ENCODE measurements at regions not wholly inside any gene's neighbourhood (a gene's known extent, or its start where the extent isn't known, plus 50 kb on each side); places are given as distances from the start of the nearest gene placed in this dataset.

DNA sequence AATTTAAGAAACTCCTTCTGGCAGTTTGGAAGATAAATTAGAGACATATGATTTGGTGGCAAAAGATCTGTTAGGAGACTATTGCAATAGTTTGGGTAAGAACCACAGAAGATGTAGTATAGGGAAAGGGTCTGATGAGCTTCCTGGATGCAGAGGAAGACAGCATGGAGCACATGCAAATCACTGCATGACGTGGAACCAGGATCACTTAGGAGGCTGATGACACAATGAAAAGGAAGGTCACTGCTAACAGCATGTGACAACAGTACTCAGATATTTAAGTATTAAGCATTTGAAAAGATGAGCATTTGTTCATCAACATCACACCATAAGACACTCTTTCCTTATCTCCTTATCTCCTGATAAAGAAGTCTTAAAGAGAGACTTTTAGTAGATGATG, 167.8 kb upstream of the LDB2 start:
- Histone ChIP-seq H3K4me3 (ENCODE audit: low read length) (no peak overlapping the region), H3K36me3 (ENCODE audit: insufficient read depth, low read length) (no peaks in the 10 kb centered on the region), H3K9me3 (ENCODE audit: control insufficient read depth in 1 of 2, insufficient read depth in 1 of 2, low read length in 2 of 2) (no peaks in the 10 kb centered on the region), H3K4me1 (ENCODE audit: insufficient read depth, low read length) (no peaks in the 10 kb centered on the region), H3K27ac (ENCODE audit: low read depth in 1 of 2, low read length in 2 of 2) (no peak overlapping the region), H3K27me3 (ENCODE audit: control insufficient read depth in 1 of 2, insufficient read depth in 2 of 2, low read length in 2 of 2) (no peaks in the 10 kb centered on the region)
- DNase-seq (no peak), ATAC-seq (ENCODE audit: poor library complexity) (no peak)
- no peaks in the 10 kb centered on the region for H3K36me3 Mint-ChIP-seq (ENCODE audit: low read depth)
- TF ChIP-seq, protein P1, sequence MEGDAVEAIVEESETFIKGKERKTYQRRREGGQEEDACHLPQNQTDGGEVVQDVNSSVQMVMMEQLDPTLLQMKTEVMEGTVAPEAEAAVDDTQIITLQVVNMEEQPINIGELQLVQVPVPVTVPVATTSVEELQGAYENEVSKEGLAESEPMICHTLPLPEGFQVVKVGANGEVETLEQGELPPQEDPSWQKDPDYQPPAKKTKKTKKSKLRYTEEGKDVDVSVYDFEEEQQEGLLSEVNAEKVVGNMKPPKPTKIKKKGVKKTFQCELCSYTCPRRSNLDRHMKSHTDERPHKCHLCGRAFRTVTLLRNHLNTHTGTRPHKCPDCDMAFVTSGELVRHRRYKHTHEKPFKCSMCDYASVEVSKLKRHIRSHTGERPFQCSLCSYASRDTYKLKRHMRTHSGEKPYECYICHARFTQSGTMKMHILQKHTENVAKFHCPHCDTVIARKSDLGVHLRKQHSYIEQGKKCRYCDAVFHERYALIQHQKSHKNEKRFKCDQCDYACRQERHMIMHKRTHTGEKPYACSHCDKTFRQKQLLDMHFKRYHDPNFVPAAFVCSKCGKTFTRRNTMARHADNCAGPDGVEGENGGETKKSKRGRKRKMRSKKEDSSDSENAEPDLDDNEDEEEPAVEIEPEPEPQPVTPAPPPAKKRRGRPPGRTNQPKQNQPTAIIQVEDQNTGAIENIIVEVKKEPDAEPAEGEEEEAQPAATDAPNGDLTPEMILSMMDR (IDR thresholded peaks at IDR 0.05), result no peak
- H3K4me1 Mint-ChIP-seq (ENCODE audit: low read depth), result no peaks in the 10 kb centered on the region
- H3K27ac Mint-ChIP-seq, result no peak overlapping the region
- ChIA-PET POLR2A (no interaction called here), CTCF (no interaction called here)
- no peaks in the 10 kb centered on the region for H3K9me3 Mint-ChIP-seq
- no peak overlapping the region for H3K4me3 Mint-ChIP-seq
- H3K27me3 Mint-ChIP-seq, result no peaks in the 10 kb centered on the region
- intact Hi-C loops (cut with DNase I, micrococcal nuclease), result no loop called here

DNA sequence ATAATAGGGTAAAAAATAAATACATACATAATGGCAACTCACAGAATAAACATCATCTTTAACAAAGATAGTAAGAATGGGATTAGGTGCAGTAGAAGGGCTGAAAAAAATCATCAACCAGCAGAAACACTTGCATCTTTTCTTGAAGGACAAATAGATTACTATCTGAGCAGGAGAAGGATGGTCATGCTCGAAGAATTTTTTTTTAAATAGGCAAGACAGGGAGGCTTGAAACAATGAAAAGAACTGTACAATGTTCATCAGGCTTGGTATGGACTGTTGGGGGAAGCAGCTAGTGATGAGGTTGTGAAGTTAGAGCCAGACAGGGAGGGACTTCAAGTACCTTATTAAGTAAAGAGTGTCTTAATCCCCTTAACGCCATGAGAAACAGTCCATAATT, 167.4 kb upstream of the LDB2 start:
- Histone ChIP-seq H3K4me3 (ENCODE audit: low read length) (no peak overlapping the region), H3K9me3 (ENCODE audit: control insufficient read depth in 1 of 2, insufficient read depth in 1 of 2, low read length in 2 of 2) (no peaks in the 10 kb centered on the region), H3K27me3 (ENCODE audit: control insufficient read depth in 1 of 2, insufficient read depth in 2 of 2, low read length in 2 of 2) (no peaks in the 10 kb centered on the region), H3K27ac (ENCODE audit: low read depth in 1 of 2, low read length in 2 of 2) (no peak overlapping the region), H3K4me1 (ENCODE audit: insufficient read depth, low read length) (no peaks in the 10 kb centered on the region), H3K36me3 (ENCODE audit: insufficient read depth, low read length) (no peaks in the 10 kb centered on the region)
- intact Hi-C loops (cut with DNase I, micrococcal nuclease), result no loop called here
- ATAC-seq (ENCODE audit: poor library complexity), result no peak
- Mint-ChIP-seq H3K36me3 (ENCODE audit: low read depth) (no peaks in the 10 kb centered on the region), H3K4me3 (no peak overlapping the region), H3K9me3 (no peaks in the 10 kb centered on the region), H3K27me3 (no peaks in the 10 kb centered on the region), H3K27ac (no peak overlapping the region), H3K4me1 (ENCODE audit: low read depth) (no peaks in the 10 kb centered on the region)
- TF ChIP-seq, protein P1 (IDR thresholded peaks at IDR 0.05), result no peak
- POLR2A ChIA-PET, result no interaction called here
- DNase-seq, result no peak
- CTCF ChIA-PET, result no interaction called here

DNA sequence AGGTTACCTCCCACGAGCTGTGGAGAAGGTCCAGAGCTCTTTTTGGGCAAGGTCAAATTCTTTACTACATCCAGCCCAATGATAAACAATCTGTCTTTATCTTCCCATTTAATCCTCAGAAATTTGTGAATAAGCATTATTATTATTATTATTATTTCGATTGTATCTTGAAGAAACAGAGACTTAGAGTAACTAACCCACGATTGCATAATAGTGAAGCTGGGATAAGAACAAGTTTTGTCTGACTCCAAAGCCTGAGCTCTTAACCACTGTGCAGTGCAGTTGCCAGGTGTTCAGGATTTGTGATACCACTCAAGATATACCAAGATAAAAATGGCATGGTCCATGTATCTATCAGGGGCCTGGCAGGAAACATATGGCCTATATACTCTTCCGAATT, 166.5 kb upstream of the LDB2 start:
- H3K4me3 Mint-ChIP-seq, result no peak overlapping the region
- no peak overlapping the region for H3K27ac Mint-ChIP-seq
- Histone ChIP-seq H3K4me3 (ENCODE audit: low read length) (no peak overlapping the region), H3K4me1 (ENCODE audit: insufficient read depth, low read length) (no peaks in the 10 kb centered on the region), H3K36me3 (ENCODE audit: insufficient read depth, low read length) (no peaks in the 10 kb centered on the region), H3K9me3 (ENCODE audit: control insufficient read depth in 1 of 2, insufficient read depth in 1 of 2, low read length in 2 of 2) (no peaks in the 10 kb centered on the region), H3K27me3 (ENCODE audit: control insufficient read depth in 1 of 2, insufficient read depth in 2 of 2, low read length in 2 of 2) (no peaks in the 10 kb centered on the region), H3K27ac (ENCODE audit: low read depth in 1 of 2, low read length in 2 of 2) (no peak overlapping the region)
- no peak for ATAC-seq (ENCODE audit: poor library complexity)
- POLR2A ChIA-PET, result no interaction called here
- H3K4me1 Mint-ChIP-seq (ENCODE audit: low read depth), result no peaks in the 10 kb centered on the region
- no peaks in the 10 kb centered on the region for H3K36me3 Mint-ChIP-seq (ENCODE audit: low read depth)
- TF ChIP-seq, protein P1 (IDR thresholded peaks at IDR 0.05), result no peak
- no peaks in the 10 kb centered on the region for H3K9me3 Mint-ChIP-seq
- intact Hi-C loops (cut with DNase I, micrococcal nuclease), result no loop called here
- DNase-seq, result no peak
- H3K27me3 Mint-ChIP-seq, result no peaks in the 10 kb centered on the region
- CTCF ChIA-PET, result no interaction called here

All from CD4-positive, alpha-beta T cell (primary cell).